ENCODE measurements at regions not wholly inside any gene's neighbourhood (a gene's known extent, or its start where the extent isn't known, plus 50 kb on each side); places are given as distances from the start of the nearest gene placed in this dataset.
"Not testable (repeated sequence)": the region's sequence is repeated elsewhere in the genome, so short reads cannot be mapped to it uniquely, and the experiment has no call there.

DNA sequence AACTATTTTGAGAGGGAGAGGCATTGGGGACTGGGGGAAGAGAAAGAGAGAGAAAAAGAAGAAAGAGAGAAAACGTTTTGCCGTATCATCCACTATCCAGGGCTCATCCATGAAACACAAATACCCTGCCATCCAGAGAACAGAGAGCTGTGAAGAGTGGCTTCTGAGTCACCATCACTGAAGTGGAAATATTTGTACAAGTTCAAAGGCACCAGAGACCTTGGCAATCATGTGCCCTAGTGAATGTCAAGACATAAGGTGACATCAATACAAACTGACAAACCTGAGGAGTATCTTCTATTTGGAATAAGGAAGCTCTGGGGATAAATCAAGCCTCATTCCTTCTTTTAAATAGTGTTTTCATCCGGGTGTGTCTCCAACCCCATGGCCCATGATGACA lies 197.2 kb upstream of the PROX1 start:
- H3K4me3 ChIP-seq (ENCODE audit: low read depth, low read length) = no peak overlapping the region
- no peak for TF ChIP-seq CTCF (IDR thresholded peaks at IDR 0.05; ENCODE audit: low read depth, low read length)
- no peak for DNase-seq (ENCODE audit: low read depth, low spot score)
- in situ Hi-C loops (cut with HindIII; ENCODE audit: low sequenced_read_pairs) = no loop called here

DNA sequence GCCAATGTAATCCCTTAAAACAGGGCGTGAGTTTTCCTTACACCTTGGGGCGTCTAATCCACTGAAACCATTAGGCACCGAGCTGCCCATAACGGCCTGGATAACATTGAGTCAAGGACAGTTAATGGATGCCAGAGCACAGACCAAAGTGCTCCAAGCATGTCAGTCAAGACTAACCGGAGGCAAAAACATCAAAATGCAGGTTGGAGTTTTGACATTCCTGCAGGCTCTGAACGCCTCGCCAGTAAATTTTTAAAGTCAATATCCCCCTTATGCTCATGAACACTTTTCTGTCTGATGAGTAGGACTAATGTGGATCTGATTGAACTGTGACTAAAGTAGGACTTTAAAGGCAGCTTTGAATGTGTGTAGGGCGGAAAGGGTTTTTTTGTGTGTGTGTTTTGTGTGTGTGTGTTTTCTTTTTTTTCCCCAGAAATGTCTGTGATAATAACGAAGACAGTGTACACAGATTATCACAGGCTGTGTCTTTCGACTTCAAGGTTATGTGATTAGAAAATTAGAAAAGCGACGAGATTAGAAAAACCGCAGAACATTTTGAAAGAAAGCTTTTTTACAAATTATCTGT lies 194.2 kb upstream of the PROX1 start:
- no peak overlapping the region for H3K4me3 ChIP-seq (ENCODE audit: low read depth, low read length)
- TF ChIP-seq CTCF (IDR thresholded peaks at IDR 0.05; ENCODE audit: low read depth, low read length) = no peak
- no peak for DNase-seq (ENCODE audit: low read depth, low spot score)
- in situ Hi-C loops (cut with HindIII; ENCODE audit: low sequenced_read_pairs) = no loop called here

DNA sequence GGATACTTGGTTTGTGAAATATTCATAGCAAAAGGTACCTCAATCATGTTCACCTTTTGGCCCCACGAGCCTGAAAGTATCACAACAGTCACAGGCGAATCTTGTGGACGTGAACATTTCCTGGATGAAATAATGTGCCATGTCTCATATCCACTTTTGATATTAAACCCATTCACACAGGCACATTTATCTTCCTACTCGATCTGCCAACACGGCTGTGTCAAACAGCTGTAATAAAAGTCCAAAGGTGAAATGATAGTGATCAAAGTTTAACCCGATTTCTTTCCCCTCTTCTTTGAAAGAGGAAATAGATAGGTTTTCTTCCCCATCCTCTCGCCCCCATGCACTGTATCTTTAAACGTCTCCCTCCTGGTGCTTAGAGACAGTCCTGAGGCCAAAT lies 191.2 kb upstream of the PROX1 start:
- no peak overlapping the region for H3K4me3 ChIP-seq (ENCODE audit: low read depth, low read length)
- in situ Hi-C loops (cut with HindIII; ENCODE audit: low sequenced_read_pairs) = no loop called here
- DNase-seq (ENCODE audit: low read depth, low spot score) = no peak
- no peak for TF ChIP-seq CTCF (IDR thresholded peaks at IDR 0.05; ENCODE audit: low read depth, low read length)

GRCh38 chr1:213808288-213808687 lies 179.5 kb upstream of the PROX1 start:
- H3K4me3 ChIP-seq (ENCODE audit: low read depth, low read length); DNase-seq (ENCODE audit: low read depth, low spot score); in situ Hi-C loops (cut with HindIII; ENCODE audit: low sequenced_read_pairs): not testable (repeated sequence)

- no peak for TF ChIP-seq CTCF (IDR thresholded peaks at IDR 0.05; ENCODE audit: low read depth, low read length)
- no peak for DNase-seq (ENCODE audit: low read depth, low spot score)
- in situ Hi-C loops (cut with HindIII; ENCODE audit: low sequenced_read_pairs) = no loop called here
- no peak overlapping the region for H3K4me3 ChIP-seq (ENCODE audit: low read depth, low read length)
Observed at GRCh38 chr1:213817156-213817555, 170.6 kb upstream of the PROX1 start.

DNA sequence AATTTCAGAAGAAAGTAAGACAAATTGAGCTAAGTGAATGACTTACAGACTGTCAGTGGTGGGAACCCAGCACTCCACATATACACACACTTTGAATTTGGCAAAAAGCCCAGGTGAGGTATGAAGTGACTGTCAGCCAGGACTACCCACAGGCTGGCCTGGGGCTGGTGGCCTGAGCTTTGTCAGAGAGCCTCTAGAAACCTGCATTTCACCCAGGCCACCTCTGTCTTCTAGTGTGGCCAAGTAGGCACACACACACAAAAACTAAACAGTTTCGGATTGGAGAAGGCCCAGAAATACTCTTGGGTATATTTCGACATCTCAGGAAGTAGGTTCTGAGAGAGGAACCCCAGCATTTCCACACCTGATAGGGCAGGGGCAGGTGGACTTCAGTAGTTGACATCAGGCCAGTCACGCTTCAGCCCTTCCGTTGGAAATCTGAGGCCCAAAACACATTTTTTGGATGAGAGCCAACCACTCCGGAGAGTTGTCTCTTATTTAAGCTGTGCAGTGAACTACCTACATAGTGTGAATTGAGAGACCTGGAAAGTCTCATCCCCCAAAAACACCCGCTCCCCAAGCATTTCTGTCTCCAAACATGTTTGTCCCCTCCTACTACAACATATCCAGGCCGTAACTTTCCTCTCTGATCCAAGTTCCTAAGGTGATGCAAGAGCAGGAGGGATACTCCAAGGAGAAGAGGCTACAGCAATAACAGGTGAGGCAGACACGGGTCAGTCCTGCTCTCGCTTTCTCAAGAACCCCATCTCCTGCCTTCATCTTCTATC lies 167.2 kb upstream of the PROX1 start:
- TF ChIP-seq CTCF (IDR thresholded peaks at IDR 0.05; ENCODE audit: low read depth, low read length) = no peak
- in situ Hi-C loops (cut with HindIII; ENCODE audit: low sequenced_read_pairs) = no loop called here
- DNase-seq (ENCODE audit: low read depth, low spot score) = no peak
- H3K4me3 ChIP-seq (ENCODE audit: low read depth, low read length) = no peak overlapping the region

- no peak for TF ChIP-seq CTCF (IDR thresholded peaks at IDR 0.05; ENCODE audit: low read depth, low read length)
- in situ Hi-C loops (cut with HindIII; ENCODE audit: low sequenced_read_pairs) = no loop called here
- no peak overlapping the region for H3K4me3 ChIP-seq (ENCODE audit: low read depth, low read length)
- DNase-seq (ENCODE audit: low read depth, low spot score) = no peak
Observed at GRCh38 chr1:213821175-213821942, 166.4 kb upstream of the PROX1 start.
